D721Med (cell line): ENCODE measurements at regions not wholly inside any gene's neighbourhood (a gene's known extent, or its start where the extent isn't known, plus 50 kb on each side); places are given as distances from the start of the nearest gene placed in this dataset.

ENCODE experiments used
- DNase-seq: peaks from one replicate; pipeline ENCODE4 v3.0.0; 2011; ENCODE audit warnings: low spot score; ENCODE audit not compliant: insufficient read length
- FAIRE-seq: peaks from 2 replicates; lab custom pipeline; 2011; peaks lifted over from hg19 to GRCh38; lab: Jason Lieb, UNC
- TF ChIP-seq, protein P1 (sequence below): IDR thresholded peaks from 2 replicates; pipeline ENCODE4 v1.5.1; 2012; ENCODE audit warnings: mild to moderate bottlenecking, control low read depth; ENCODE audit not compliant: insufficient read depth; ENCODE audit errors: missing control alignments

GRCh38 chr10:30256084-30256483 is 93.0 kb downstream of the MTPAP start:
- no peak for DNase-seq
- TF ChIP-seq, protein P1, sequence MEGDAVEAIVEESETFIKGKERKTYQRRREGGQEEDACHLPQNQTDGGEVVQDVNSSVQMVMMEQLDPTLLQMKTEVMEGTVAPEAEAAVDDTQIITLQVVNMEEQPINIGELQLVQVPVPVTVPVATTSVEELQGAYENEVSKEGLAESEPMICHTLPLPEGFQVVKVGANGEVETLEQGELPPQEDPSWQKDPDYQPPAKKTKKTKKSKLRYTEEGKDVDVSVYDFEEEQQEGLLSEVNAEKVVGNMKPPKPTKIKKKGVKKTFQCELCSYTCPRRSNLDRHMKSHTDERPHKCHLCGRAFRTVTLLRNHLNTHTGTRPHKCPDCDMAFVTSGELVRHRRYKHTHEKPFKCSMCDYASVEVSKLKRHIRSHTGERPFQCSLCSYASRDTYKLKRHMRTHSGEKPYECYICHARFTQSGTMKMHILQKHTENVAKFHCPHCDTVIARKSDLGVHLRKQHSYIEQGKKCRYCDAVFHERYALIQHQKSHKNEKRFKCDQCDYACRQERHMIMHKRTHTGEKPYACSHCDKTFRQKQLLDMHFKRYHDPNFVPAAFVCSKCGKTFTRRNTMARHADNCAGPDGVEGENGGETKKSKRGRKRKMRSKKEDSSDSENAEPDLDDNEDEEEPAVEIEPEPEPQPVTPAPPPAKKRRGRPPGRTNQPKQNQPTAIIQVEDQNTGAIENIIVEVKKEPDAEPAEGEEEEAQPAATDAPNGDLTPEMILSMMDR, result no peak
- no peak for FAIRE-seq

- TF ChIP-seq, protein P1, result no peak
- no peak for FAIRE-seq
- no peak for DNase-seq
Measured at GRCh38 chr10:30254926-30255325, 94.2 kb downstream of the MTPAP start.

DNA sequence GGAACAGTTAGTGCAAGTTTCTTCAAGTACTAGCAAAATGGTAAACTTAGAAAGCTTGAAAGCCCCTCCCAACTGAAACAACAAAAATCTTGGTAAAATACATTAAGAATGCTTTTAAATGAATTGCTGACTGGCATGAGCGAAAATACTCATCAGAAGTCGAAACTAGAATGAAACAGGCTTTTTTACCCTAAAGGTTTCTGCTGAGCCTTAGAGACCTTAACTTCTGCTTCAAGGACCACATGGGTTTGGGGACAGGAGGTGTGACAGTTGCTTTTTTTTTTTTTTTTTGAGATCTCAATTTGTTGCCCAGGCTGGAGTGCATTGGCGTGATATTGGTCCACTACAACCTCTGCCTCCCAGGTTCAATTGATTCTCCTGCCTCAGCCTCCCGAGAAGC is 100.3 kb downstream of the MTPAP start:
- DNase-seq, result no peak

GRCh38 chr10:30247704-30248103 is 101.4 kb downstream of the MTPAP start:
- TF ChIP-seq, protein P1, result no peak
- no peak for FAIRE-seq
- no peak for DNase-seq

More for the DNA sequence above, 100.3 kb downstream of the MTPAP start:
- TF ChIP-seq, protein P1, result no peak
- no peak for FAIRE-seq

DNA sequence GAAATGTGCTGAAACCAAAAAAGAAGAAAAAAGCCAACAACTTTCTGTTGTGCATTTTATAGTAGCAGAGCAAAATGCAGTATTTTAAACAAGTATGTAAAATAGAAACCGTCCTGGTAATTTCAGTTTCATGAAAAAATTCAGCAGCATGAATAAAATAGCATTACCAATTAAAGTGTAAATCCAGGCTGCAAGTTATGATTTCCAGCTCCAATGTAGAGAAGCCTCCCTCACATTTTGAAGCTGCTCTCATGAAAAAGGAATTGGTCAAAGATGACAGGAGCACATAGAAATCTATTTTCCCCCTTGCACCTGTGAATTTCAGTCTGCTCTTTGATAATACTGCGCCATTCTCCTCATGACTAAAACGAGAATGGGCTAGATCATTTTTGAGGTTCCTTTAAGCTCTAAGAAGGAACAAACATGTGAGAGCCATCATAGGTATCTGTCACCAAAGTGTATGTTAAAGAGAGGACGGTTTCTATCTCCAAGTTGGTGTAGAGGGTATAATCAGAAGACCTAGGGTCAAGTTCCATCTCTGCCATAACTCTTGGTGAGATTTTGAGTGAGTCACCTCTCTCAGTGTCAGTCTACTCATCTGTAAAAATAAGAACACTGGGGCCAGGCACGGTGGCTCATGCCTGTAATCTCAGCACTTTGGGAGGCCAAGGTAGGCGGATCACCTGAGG is 107.5 kb downstream of the MTPAP start:
- DNase-seq (no peak), FAIRE-seq (no peak)
- TF ChIP-seq, protein P1, result no peak

DNA sequence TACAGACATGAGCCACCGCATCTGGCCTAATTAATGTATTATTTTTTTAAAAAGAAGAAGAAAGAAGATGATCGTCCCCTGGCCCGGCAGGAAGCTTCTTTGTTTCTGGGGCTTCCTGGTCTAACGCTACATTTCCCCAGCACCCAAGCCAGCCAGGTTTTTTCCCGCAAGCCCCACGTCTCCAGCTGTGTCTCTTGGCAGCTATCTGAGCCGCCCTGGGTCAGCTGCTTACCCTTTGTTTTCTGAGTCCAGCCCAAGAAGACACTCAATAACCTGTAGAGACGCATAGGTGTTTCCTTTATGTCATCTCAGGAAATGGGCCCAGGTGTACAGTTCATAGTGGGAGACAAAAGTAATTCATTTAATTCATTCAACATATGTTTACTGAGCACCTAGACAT is 110.2 kb downstream of the MTPAP start:
- DNase-seq (no peak), FAIRE-seq (no peak)
- TF ChIP-seq, protein P1, result no peak

DNA sequence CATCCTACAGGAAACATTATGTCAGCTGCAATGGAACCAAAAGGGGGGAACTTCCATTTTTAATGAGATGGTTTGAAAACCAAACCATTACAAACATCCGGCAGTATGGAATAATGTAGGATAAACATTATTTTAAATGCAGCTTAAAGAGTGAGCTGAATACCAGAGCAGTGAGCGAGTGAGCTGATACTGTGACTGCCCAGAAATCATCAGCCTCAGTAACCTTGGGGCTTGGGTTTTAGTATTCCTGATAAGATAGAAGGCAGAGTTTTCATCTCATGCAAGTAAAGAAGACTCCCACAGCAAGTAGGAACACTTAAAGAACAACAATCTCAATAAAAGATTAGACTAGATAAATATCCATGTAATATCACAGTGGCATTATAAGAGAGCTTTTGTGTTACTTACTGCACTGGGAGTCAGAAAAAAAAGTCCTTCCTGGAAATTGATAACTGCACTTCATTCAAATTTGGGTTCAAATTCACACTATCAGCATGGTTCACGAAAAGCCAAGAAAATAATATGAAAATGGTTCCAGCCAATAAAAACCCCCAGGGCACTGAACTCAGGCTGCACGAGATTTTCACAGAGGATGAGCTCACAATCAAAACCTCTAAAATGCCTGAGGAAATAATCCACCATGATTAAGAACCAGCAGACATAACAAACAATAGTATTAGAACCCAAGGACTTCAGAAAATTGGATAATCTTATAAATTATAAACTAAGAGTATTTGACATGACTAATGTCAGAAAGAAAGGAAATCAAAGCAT is 115.7 kb downstream of the MTPAP start:
- FAIRE-seq (no peak), DNase-seq (no peak)
- TF ChIP-seq, protein P1, result no peak
